ENCODE measurements at regions not wholly inside any gene's neighbourhood (a gene's known extent, or its start where the extent isn't known, plus 50 kb on each side); places are given as distances from the start of the nearest gene placed in this dataset.

DNA sequence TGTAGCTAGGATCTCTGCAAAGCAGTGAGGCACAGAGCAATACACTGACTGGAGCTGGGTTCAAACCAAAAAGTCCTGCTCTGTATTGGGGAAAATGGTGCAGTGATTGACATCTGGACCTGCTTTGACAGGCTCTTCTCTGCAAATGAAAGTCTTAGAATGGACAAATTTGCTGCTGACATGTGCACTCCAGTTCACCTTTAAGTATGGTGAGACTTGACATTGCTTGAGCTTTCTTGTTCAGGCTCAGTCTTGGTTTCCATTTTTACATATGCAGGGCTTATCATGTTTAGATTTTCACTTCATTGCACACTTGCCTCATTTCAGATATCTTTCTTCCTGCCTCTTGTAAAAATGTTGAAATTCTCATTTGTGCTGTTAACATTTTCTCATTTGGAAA lies 1655.0 kb downstream of the MRPL39 start:
- TF ChIP-seq POLR2A (IDR thresholded peaks at IDR 0.05; ENCODE audit: low read length), result no peak
- TF ChIP-seq, protein P1, sequence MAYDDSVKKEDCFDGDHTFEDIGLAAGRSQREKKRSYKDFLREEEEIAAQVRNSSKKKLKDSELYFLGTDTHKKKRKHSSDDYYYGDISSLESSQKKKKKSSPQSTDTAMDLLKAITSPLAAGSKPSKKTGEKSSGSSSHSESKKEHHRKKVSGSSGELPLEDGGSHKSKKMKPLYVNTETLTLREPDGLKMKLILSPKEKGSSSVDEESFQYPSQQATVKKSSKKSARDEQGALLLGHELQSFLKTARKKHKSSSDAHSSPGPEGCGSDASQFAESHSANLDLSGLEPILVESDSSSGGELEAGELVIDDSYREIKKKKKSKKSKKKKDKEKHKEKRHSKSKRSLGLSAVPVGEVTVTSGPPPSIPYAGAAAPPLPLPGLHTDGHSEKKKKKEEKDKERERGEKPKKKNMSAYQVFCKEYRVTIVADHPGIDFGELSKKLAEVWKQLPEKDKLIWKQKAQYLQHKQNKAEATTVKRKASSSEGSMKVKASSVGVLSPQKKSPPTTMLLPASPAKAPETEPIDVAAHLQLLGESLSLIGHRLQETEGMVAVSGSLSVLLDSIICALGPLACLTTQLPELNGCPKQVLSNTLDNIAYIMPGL (CRISPR knock-in tag; IDR thresholded peaks at IDR 0.05; ENCODE audit: borderline replicate concordance), result no peak
- TF ChIP-seq CEBPB (IDR thresholded peaks at IDR 0.05), result no peak
- no peak for TF ChIP-seq GATA3 (IDR thresholded peaks at IDR 0.05; ENCODE audit: borderline replicate concordance)
- TF ChIP-seq, protein P2, sequence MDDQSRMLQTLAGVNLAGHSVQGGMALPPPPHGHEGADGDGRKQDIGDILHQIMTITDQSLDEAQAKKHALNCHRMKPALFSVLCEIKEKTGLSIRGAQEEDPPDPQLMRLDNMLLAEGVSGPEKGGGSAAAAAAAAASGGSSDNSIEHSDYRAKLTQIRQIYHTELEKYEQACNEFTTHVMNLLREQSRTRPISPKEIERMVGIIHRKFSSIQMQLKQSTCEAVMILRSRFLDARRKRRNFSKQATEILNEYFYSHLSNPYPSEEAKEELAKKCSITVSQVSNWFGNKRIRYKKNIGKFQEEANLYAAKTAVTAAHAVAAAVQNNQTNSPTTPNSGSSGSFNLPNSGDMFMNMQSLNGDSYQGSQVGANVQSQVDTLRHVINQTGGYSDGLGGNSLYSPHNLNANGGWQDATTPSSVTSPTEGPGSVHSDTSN (IDR thresholded peaks at IDR 0.05), result no peak
- no peak for TF ChIP-seq EP300 (IDR thresholded peaks at IDR 0.05)
- TF ChIP-seq JUNB (IDR thresholded peaks at IDR 0.05), result no peak
- no peak for TF ChIP-seq RAD21 (conservative IDR thresholded peaks at IDR 0.05 in 1 of 2, IDR thresholded peaks at IDR 0.05 in 1 of 2)
- no peak for TF ChIP-seq MAFK (IDR thresholded peaks at IDR 0.05; ENCODE audit: partially characterized antibody)
- no peak for TF ChIP-seq HOXB5 (CRISPR knock-in tag; IDR thresholded peaks at IDR 0.05)
- TF ChIP-seq, protein P3, sequence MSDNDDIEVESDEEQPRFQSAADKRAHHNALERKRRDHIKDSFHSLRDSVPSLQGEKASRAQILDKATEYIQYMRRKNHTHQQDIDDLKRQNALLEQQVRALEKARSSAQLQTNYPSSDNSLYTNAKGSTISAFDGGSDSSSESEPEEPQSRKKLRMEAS (IDR thresholded peaks at IDR 0.05), result no peak
- TF ChIP-seq, protein P4, sequence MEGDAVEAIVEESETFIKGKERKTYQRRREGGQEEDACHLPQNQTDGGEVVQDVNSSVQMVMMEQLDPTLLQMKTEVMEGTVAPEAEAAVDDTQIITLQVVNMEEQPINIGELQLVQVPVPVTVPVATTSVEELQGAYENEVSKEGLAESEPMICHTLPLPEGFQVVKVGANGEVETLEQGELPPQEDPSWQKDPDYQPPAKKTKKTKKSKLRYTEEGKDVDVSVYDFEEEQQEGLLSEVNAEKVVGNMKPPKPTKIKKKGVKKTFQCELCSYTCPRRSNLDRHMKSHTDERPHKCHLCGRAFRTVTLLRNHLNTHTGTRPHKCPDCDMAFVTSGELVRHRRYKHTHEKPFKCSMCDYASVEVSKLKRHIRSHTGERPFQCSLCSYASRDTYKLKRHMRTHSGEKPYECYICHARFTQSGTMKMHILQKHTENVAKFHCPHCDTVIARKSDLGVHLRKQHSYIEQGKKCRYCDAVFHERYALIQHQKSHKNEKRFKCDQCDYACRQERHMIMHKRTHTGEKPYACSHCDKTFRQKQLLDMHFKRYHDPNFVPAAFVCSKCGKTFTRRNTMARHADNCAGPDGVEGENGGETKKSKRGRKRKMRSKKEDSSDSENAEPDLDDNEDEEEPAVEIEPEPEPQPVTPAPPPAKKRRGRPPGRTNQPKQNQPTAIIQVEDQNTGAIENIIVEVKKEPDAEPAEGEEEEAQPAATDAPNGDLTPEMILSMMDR (IDR thresholded peaks at IDR 0.05), result no peak
- TF ChIP-seq FOSL2 (IDR thresholded peaks at IDR 0.05), result no peak
- no peak for TF ChIP-seq FOSL2 (CRISPR knock-in tag; IDR thresholded peaks at IDR 0.05)
- no peak for TF ChIP-seq CHD2 (IDR thresholded peaks at IDR 0.05; ENCODE audit: low read length, partially characterized antibody)

Measured in A549 (cell line).